IPS-18a (cell line): ENCODE measurements at regions not wholly inside any gene's neighbourhood (a gene's known extent, or its start where the extent isn't known, plus 50 kb on each side); places are given as distances from the start of the nearest gene placed in this dataset.

Experiments used
- H3K27ac ChIP-seq: one replicate; pipeline ENCODE4 v1.5.1; 2013; ENCODE audit warnings: low read length
- H3K27me3 ChIP-seq: one replicate; pipeline ENCODE4 v1.6.1; 2013; ENCODE audit warnings: mild to moderate bottlenecking, low read length; ENCODE audit not compliant: control insufficient read depth, insufficient read depth
- H3K36me3 ChIP-seq: one replicate; pipeline ENCODE4 v1.6.1; 2013; ENCODE audit warnings: low read depth, low read length; ENCODE audit not compliant: control insufficient read depth
- H3K4me1 ChIP-seq: one replicate; pipeline ENCODE4 v1.6.1; 2013; ENCODE audit warnings: low read depth, low read length; ENCODE audit not compliant: control insufficient read depth
- H3K4me3 ChIP-seq: one replicate; pipeline ENCODE4 v1.5.1; 2013; ENCODE audit warnings: low read length
- H3K9ac ChIP-seq: one replicate; pipeline ENCODE4 v1.6.1; 2013; ENCODE audit warnings: mild to moderate bottlenecking, low read length, moderate library complexity
- H3K9me3 ChIP-seq: one replicate; pipeline ENCODE4 v1.6.1; 2013; ENCODE audit warnings: low read depth, low read length; ENCODE audit not compliant: control insufficient read depth

GRCh38 chr1:195335541-195335940, 1272.7 kb downstream of the KCNT2 start:
- no peaks in the 10 kb centered on the region for H3K27me3 ChIP-seq
- no peaks in the 10 kb centered on the region for H3K9me3 ChIP-seq
- H3K27ac ChIP-seq = no peak overlapping the region
- H3K4me3 ChIP-seq = no peak overlapping the region
- no peak overlapping the region for H3K9ac ChIP-seq
- no peaks in the 10 kb centered on the region for H3K36me3 ChIP-seq
- peaks cover 9% of the 10 kb centered on the region for H3K4me1 ChIP-seq

DNA sequence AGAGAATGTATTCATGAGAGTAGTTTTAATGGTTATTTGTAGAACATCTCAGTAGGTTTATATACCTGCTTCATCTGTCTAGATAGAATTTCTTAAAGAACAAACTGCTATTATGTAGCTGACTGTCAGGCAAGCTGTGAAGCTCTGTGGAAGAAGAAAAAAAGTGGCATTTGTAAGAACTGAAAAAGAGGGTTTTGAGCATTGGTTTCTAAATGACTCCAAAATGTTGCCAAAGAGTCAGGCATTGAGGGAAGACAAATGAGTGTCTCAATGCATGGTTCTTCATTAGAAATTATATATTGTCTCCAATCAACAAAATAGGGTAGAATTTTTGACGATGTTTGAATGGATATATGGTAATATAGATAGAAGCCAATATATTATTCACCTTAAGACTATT, 1276.1 kb downstream of the KCNT2 start:
- Histone ChIP-seq H3K27ac (no peak overlapping the region), H3K4me3 (no peak overlapping the region), H3K27me3 (no peaks in the 10 kb centered on the region), H3K9ac (no peak overlapping the region), H3K9me3 (no peaks in the 10 kb centered on the region), H3K4me1 (peaks cover 8% of the 10 kb centered on the region), H3K36me3 (no peaks in the 10 kb centered on the region)

DNA sequence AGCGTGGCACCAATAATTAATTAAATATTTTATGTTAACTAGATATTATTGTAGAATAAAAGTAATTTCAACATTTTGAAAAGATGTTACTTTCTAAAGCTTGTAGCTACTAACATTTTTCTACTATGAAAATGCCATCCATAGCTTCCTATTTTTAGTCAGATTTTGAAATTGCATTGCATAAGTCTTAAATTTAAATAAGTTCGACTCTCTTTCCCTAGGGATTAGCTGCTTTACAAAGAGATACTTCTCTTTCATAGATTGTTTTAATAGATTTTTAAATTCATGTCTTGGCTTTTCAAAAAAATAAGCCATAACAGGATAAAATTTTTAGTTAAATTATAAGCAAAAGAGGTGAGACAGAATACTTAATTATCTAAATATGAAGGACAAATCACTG, 1279.6 kb downstream of the KCNT2 start:
- no peaks in the 10 kb centered on the region for H3K36me3 ChIP-seq
- no peaks in the 10 kb centered on the region for H3K9me3 ChIP-seq
- H3K9ac ChIP-seq = no peak overlapping the region
- H3K4me1 ChIP-seq = no peaks in the 10 kb centered on the region
- H3K4me3 ChIP-seq = no peak overlapping the region
- H3K27me3 ChIP-seq = no peaks in the 10 kb centered on the region
- no peak overlapping the region for H3K27ac ChIP-seq

- no peaks in the 10 kb centered on the region for H3K27me3 ChIP-seq
- H3K36me3 ChIP-seq = no peaks in the 10 kb centered on the region
- H3K9ac ChIP-seq = no peak overlapping the region
- H3K9me3 ChIP-seq = no peaks in the 10 kb centered on the region
- H3K4me3 ChIP-seq = no peak overlapping the region
- no peaks in the 10 kb centered on the region for H3K4me1 ChIP-seq
- H3K27ac ChIP-seq = no peak overlapping the region
These were observed 1280.1 kb downstream of the KCNT2 start for GRCh38 chr1:195328102-195328501.

- no peak overlapping the region for H3K4me3 ChIP-seq
- no peaks in the 10 kb centered on the region for H3K36me3 ChIP-seq
- no peaks in the 10 kb centered on the region for H3K27me3 ChIP-seq
- H3K9me3 ChIP-seq = no peaks in the 10 kb centered on the region
- no peak overlapping the region for H3K27ac ChIP-seq
- H3K9ac ChIP-seq = no peak overlapping the region
- no peaks in the 10 kb centered on the region for H3K4me1 ChIP-seq
These were observed 1280.9 kb downstream of the KCNT2 start for GRCh38 chr1:195327361-195327760.

DNA sequence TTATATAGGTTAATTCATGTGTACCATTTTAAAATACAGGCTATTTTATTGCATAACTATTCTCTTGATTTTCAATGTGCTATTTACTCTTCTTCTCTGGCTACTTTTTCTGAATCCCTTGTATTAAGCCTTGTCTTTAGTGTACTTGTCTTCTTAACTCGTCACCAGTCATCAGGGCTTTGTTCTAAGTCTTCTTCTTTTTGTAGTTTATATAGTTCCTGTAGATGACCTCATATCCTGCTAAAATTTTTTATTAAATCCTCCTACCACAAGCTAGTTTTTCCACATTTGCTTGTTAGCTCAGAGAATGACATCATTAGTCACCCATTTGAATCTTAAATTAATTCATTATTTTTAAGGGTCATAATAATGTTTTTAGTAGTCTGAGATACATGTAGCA, 1281.9 kb downstream of the KCNT2 start:
- Histone ChIP-seq H3K9me3 (no peaks in the 10 kb centered on the region), H3K27ac (no peak overlapping the region), H3K4me3 (no peak overlapping the region), H3K4me1 (no peaks in the 10 kb centered on the region), H3K9ac (no peak overlapping the region), H3K36me3 (no peaks in the 10 kb centered on the region), H3K27me3 (no peaks in the 10 kb centered on the region)

GRCh38 chr1:195325181-195325580, 1283.1 kb downstream of the KCNT2 start:
- H3K4me1 ChIP-seq = no peaks in the 10 kb centered on the region
- H3K27ac ChIP-seq = no peak overlapping the region
- H3K36me3 ChIP-seq = no peaks in the 10 kb centered on the region
- H3K4me3 ChIP-seq = no peak overlapping the region
- no peak overlapping the region for H3K9ac ChIP-seq
- H3K9me3 ChIP-seq = no peaks in the 10 kb centered on the region
- H3K27me3 ChIP-seq = no peaks in the 10 kb centered on the region

GRCh38 chr1:195306281-195306680, 1302.0 kb downstream of the KCNT2 start:
- no peaks in the 10 kb centered on the region for H3K27me3 ChIP-seq
- no peak overlapping the region for H3K4me3 ChIP-seq
- no peaks in the 10 kb centered on the region for H3K4me1 ChIP-seq
- H3K9ac ChIP-seq = no peak overlapping the region
- H3K9me3 ChIP-seq = no peaks in the 10 kb centered on the region
- no peak overlapping the region for H3K27ac ChIP-seq
- no peaks in the 10 kb centered on the region for H3K36me3 ChIP-seq

DNA sequence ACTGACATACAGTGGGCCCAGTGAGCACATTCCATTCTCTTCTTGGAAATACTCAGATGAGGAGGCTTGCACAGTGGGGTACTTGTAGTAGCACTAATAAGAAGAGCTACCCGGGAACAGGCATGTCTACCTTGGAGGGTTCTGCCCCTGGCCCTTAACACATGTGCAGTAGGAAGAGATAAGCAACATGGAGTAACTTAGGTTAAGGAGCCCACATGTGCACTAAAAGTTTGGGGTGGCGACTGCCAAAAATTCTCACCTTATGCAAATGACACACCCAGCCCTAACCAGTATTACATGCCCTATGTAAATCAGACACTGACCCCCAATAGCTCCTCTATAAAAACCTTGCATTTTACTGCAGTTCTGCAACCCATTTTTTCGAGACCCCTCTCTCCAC, 1313.3 kb downstream of the KCNT2 start:
- no peaks in the 10 kb centered on the region for H3K4me1 ChIP-seq
- no peaks in the 10 kb centered on the region for H3K36me3 ChIP-seq
- no peak overlapping the region for H3K27ac ChIP-seq
- no peaks in the 10 kb centered on the region for H3K9me3 ChIP-seq
- no peaks in the 10 kb centered on the region for H3K27me3 ChIP-seq
- H3K9ac ChIP-seq = no peak overlapping the region
- no peak overlapping the region for H3K4me3 ChIP-seq

- Histone ChIP-seq H3K27ac (no peak overlapping the region), H3K4me3 (no peak overlapping the region), H3K9me3 (no peaks in the 10 kb centered on the region), H3K27me3 (no peaks in the 10 kb centered on the region), H3K9ac (no peak overlapping the region), H3K36me3 (no peaks in the 10 kb centered on the region), H3K4me1 (no peaks in the 10 kb centered on the region)
These were observed 1329.6 kb downstream of the KCNT2 start for GRCh38 chr1:195278644-195279043.

DNA sequence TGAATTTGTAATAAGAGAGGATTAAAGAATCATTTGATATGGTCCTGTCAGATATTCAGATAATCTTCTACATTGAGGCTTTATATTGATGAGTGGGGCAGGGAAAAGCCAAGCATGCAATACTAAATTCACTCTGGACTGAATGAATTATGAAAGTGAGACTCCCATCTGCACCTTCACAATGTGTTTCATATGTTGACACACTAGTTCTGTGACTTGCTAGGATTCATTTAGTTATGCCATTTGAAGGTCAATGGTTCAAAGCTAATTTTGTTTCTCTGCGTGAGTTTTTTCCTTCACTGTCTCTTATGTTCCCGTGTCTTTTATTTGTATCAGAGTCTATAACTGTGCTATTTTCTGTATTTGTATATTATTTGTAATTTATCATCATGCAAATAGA, 1332.5 kb downstream of the KCNT2 start:
- H3K27me3 ChIP-seq = no peaks in the 10 kb centered on the region
- H3K9me3 ChIP-seq = no peaks in the 10 kb centered on the region
- no peak overlapping the region for H3K9ac ChIP-seq
- H3K27ac ChIP-seq = no peak overlapping the region
- no peak overlapping the region for H3K4me3 ChIP-seq
- no peaks in the 10 kb centered on the region for H3K4me1 ChIP-seq
- H3K36me3 ChIP-seq = no peaks in the 10 kb centered on the region

GRCh38 chr1:195251900-195252299, 1356.3 kb downstream of the KCNT2 start:
- Histone ChIP-seq H3K4me3 (no peak overlapping the region), H3K9me3 (no peaks in the 10 kb centered on the region), H3K4me1 (no peaks in the 10 kb centered on the region), H3K27ac (no peak overlapping the region), H3K36me3 (no peaks in the 10 kb centered on the region), H3K9ac (no peak overlapping the region), H3K27me3 (no peaks in the 10 kb centered on the region)
